Testis (tissue), 2 donors: ENCODE measurements at regions not wholly inside any gene's neighbourhood (a gene's known extent, or its start where the extent isn't known, plus 50 kb on each side); places are given as distances from the start of the nearest gene placed in this dataset.

Source experiments
- CTCF ChIP-seq, 3 experiments: fragments of 450-650 bp in 2 of 3; fragments of 200-600 bp in 1 of 3; sonication (generic) in 1 of 3; IDR thresholded peaks; one replicate each; pipeline ENCODE4 v1.5.1; 2016 to 2019; ENCODE audit warnings: antibody characterized with exemption in 3 of 3, mild to moderate bottlenecking in 2 of 3, moderate library complexity in 1 of 3
- POLR2A ChIP-seq: fragments of 450-650 bp; IDR thresholded peaks from one replicate; pipeline ENCODE4 v1.6.1; 2017; ENCODE audit warnings: antibody characterized with exemption, mild to moderate bottlenecking, moderate library complexity

- TF ChIP-seq CTCF (IDR thresholded peaks at IDR 0.05), result no peak
- no peak for TF ChIP-seq POLR2A
Measured at GRCh38 chr20:58094160-58094559, 134.3 kb downstream of the ANKRD60 start.
